ENCODE measurements at regions not wholly inside any gene's neighbourhood (a gene's known extent, or its start where the extent isn't known, plus 50 kb on each side); places are given as distances from the start of the nearest gene placed in this dataset.

DNA sequence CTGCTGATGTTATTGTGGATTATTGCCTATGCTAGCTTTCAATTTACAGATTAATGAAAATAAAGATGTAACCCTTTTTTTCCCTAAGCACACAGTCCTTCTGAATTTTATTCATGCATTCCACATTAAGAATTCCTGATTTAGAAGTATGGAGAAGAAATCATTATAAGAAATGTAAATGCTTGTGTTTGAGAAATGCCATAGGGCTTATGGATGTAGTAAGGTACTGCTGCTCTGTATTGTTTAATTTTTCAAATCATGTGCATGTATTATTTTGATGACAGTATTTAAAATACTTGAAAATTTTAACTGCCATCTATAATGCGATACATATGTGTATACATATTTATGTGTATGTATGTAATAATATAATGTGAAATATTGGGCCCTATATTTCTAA, 167.1 kb upstream of the SOX5 start:
- no peak for TF ChIP-seq POLR2A (IDR thresholded peaks at IDR 0.05; ENCODE audit: low read depth, low read length)
- TF ChIP-seq, protein P1, sequence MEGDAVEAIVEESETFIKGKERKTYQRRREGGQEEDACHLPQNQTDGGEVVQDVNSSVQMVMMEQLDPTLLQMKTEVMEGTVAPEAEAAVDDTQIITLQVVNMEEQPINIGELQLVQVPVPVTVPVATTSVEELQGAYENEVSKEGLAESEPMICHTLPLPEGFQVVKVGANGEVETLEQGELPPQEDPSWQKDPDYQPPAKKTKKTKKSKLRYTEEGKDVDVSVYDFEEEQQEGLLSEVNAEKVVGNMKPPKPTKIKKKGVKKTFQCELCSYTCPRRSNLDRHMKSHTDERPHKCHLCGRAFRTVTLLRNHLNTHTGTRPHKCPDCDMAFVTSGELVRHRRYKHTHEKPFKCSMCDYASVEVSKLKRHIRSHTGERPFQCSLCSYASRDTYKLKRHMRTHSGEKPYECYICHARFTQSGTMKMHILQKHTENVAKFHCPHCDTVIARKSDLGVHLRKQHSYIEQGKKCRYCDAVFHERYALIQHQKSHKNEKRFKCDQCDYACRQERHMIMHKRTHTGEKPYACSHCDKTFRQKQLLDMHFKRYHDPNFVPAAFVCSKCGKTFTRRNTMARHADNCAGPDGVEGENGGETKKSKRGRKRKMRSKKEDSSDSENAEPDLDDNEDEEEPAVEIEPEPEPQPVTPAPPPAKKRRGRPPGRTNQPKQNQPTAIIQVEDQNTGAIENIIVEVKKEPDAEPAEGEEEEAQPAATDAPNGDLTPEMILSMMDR (conservative IDR thresholded peaks at IDR 0.05; ENCODE audit: low read depth, low read length), result no peak

All from IMR-90 (cell line).